ENCODE measurements at regions not wholly inside any gene's neighbourhood (a gene's known extent, or its start where the extent isn't known, plus 50 kb on each side); places are given as distances from the start of the nearest gene placed in this dataset.

DNA sequence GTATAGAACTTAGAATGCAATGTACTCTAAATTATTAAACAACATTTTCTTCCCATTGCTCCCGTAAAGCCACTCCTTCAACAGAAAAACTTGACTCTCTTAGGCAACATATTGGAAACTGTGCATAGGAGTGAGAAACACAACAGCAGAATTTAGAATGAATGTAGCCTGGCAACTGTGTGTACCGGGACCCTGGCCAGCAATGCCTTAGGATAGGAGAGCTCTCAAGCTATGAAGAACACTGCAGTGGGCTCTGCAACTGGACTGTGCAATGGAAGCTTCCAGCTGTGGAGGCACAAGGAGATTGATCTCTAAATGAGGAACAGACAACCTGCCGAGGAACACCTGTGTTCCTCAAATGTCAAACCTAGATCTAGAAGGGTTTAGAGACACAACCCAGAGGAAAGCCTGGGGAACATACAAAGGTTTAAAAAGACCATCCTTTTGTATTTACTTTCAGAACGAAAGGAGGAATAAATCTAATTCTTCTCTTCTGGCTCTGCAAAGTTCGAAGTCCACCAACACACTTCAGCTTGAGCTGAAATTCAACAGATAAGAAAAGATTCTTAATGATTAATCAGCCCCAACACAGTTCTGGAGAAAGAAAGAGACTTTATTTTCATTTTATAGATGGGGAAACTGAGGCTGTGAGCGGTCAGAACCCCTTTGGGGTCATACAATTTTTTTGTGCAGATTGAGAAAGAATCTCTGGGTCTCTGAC lies 51.5 kb upstream of the ARL15 start:
- Histone ChIP-seq H3K27ac (no peak overlapping the region), H3K4me1 (no peaks in the 10 kb centered on the region), H3K4me3 (no peak overlapping the region), H3K36me3 (no peaks in the 10 kb centered on the region), H3K9me3 (no peaks in the 10 kb centered on the region), H3K27me3 (no peaks in the 10 kb centered on the region)
- peak in 1 of 2 donors; percentile 53 for DNase-seq (ENCODE audit: low spot score in 2 of 2)
- TF ChIP-seq POLR2AphosphoS5 (IDR thresholded peaks at IDR 0.05) (no peak), POLR2A (IDR thresholded peaks at IDR 0.05) (no peak)
- TF ChIP-seq, protein P1, sequence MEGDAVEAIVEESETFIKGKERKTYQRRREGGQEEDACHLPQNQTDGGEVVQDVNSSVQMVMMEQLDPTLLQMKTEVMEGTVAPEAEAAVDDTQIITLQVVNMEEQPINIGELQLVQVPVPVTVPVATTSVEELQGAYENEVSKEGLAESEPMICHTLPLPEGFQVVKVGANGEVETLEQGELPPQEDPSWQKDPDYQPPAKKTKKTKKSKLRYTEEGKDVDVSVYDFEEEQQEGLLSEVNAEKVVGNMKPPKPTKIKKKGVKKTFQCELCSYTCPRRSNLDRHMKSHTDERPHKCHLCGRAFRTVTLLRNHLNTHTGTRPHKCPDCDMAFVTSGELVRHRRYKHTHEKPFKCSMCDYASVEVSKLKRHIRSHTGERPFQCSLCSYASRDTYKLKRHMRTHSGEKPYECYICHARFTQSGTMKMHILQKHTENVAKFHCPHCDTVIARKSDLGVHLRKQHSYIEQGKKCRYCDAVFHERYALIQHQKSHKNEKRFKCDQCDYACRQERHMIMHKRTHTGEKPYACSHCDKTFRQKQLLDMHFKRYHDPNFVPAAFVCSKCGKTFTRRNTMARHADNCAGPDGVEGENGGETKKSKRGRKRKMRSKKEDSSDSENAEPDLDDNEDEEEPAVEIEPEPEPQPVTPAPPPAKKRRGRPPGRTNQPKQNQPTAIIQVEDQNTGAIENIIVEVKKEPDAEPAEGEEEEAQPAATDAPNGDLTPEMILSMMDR (IDR thresholded peaks at IDR 0.05): no peak
- intact Hi-C loops (cut with DNase I; ENCODE audit: low total_unique reads): no loop called here

DNA sequence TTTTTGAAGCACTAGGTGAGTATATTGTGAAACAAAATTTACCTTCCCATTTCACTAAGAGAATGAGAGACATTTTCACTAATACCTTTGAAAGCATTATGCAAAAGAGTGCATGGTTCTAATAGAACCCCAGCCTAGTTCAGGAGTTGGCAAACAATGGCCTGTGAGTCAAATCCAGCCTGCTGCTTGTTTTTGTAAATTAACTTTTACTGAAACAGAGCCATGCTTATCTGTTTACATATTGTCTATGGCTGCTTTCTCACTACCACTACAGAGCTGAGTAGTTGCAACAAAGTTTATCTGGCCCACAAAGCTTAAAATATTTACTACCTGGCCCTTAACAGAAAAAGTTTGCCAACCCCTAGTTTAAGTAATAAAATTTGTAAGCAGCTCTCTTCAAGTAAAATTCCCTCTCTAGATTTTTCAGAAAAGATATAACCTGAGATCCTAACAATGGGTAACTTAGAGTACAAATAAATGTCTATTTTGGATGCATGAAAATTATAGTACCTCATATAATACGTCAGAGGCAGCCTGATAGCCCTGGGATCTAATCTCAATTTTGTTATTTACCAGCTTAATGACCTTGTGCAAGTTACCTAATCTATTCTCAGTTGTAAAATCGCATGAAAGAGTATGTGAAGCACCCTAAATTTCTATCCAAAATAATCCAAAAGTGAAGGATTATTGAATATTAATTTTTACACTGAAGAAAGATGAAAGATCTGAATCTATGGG lies 50.7 kb upstream of the ARL15 start:
- Histone ChIP-seq H3K27ac (no peak overlapping the region), H3K4me3 (no peak overlapping the region), H3K36me3 (no peaks in the 10 kb centered on the region), H3K9me3 (no peaks in the 10 kb centered on the region), H3K27me3 (no peaks in the 10 kb centered on the region), H3K4me1 (no peaks in the 10 kb centered on the region)
- DNase-seq (ENCODE audit: low spot score in 2 of 2): no peak
- no peak for TF ChIP-seq POLR2A (IDR thresholded peaks at IDR 0.05)
- TF ChIP-seq POLR2AphosphoS5 (IDR thresholded peaks at IDR 0.05): no peak
- TF ChIP-seq, protein P1 (IDR thresholded peaks at IDR 0.05): no peak
- intact Hi-C loops (cut with DNase I; ENCODE audit: low total_unique reads): no loop called here
